ENCODE measurements at regions not wholly inside any gene's neighbourhood (a gene's known extent, or its start where the extent isn't known, plus 50 kb on each side); places are given as distances from the start of the nearest gene placed in this dataset.

GRCh38 chr20:39944861-39945260 is 744.2 kb downstream of the MAFB start:
- no peak overlapping the region for H3K9ac ChIP-seq (ENCODE audit: low read depth, low read length, poor library complexity, severe bottlenecking)

GRCh38 chr20:39943336-39943735 is 745.7 kb downstream of the MAFB start:
- Histone ChIP-seq H2AFZ (ENCODE audit: low read length) (no peak overlapping the region), H3K27me3 (ENCODE audit: insufficient read depth, low read length, poor library complexity, severe bottlenecking) (no peaks in the 10 kb centered on the region), H4K20me1 (ENCODE audit: insufficient read depth, low read length, poor library complexity, severe bottlenecking) (no peaks in the 10 kb centered on the region), H3K79me2 (ENCODE audit: insufficient read depth, low read length) (no peaks in the 10 kb centered on the region), H3K36me3 (ENCODE audit: insufficient read depth, low read length) (no peaks in the 10 kb centered on the region), H3K4me2 (ENCODE audit: low read depth, low read length, poor library complexity, severe bottlenecking) (no peak overlapping the region), H3K9me3 (ENCODE audit: insufficient read depth, low read depth, low read length) (no peaks in the 10 kb centered on the region), H3K4me3 (ENCODE audit: low read length, poor library complexity, severe bottlenecking) (no peak overlapping the region), H3K9me2 (replicated peaks; ENCODE audit: low read depth, low read length) (no peaks in the 10 kb centered on the region), H3K4me1 (ENCODE audit: insufficient read depth, low read length, poor library complexity, severe bottlenecking) (no peaks in the 10 kb centered on the region), H3K9ac (ENCODE audit: low read depth, low read length, poor library complexity, severe bottlenecking) (no peak overlapping the region), H3F3A (ENCODE audit: low read depth) (no peaks in the 10 kb centered on the region)
- no peak for TF ChIP-seq CTCF (conservative IDR thresholded peaks at IDR 0.05; ENCODE audit: low read length)
- TF ChIP-seq EZH2phosphoT487 (IDR thresholded peaks at IDR 0.05; ENCODE audit: borderline replicate concordance): no peak

More at GRCh38 chr20:39944861-39945260, 744.2 kb downstream of the MAFB start:
- Histone ChIP-seq H3F3A (ENCODE audit: low read depth) (no peaks in the 10 kb centered on the region), H3K27me3 (ENCODE audit: insufficient read depth, low read length, poor library complexity, severe bottlenecking) (no peaks in the 10 kb centered on the region), H3K9me2 (replicated peaks; ENCODE audit: low read depth, low read length) (no peaks in the 10 kb centered on the region), H3K4me1 (ENCODE audit: insufficient read depth, low read length, poor library complexity, severe bottlenecking) (no peaks in the 10 kb centered on the region), H3K79me2 (ENCODE audit: insufficient read depth, low read length) (no peaks in the 10 kb centered on the region), H2AFZ (ENCODE audit: low read length) (no peak overlapping the region), H3K9me3 (ENCODE audit: insufficient read depth, low read depth, low read length) (no peaks in the 10 kb centered on the region), H3K36me3 (ENCODE audit: insufficient read depth, low read length) (no peaks in the 10 kb centered on the region), H3K4me3 (ENCODE audit: low read length, poor library complexity, severe bottlenecking) (no peak overlapping the region), H4K20me1 (ENCODE audit: insufficient read depth, low read length, poor library complexity, severe bottlenecking) (no peaks in the 10 kb centered on the region), H3K4me2 (ENCODE audit: low read depth, low read length, poor library complexity, severe bottlenecking) (no peak overlapping the region)
- TF ChIP-seq CTCF (conservative IDR thresholded peaks at IDR 0.05; ENCODE audit: low read length) (no peak), EZH2phosphoT487 (IDR thresholded peaks at IDR 0.05; ENCODE audit: borderline replicate concordance) (no peak)

GRCh38 chr20:39941245-39941644 is 747.8 kb downstream of the MAFB start:
- Histone ChIP-seq H2AFZ (ENCODE audit: low read length) (no peak overlapping the region), H3K4me2 (ENCODE audit: low read depth, low read length, poor library complexity, severe bottlenecking) (no peak overlapping the region), H3K27me3 (ENCODE audit: insufficient read depth, low read length, poor library complexity, severe bottlenecking) (no peaks in the 10 kb centered on the region), H4K20me1 (ENCODE audit: insufficient read depth, low read length, poor library complexity, severe bottlenecking) (no peaks in the 10 kb centered on the region), H3K4me1 (ENCODE audit: insufficient read depth, low read length, poor library complexity, severe bottlenecking) (no peaks in the 10 kb centered on the region), H3K36me3 (ENCODE audit: insufficient read depth, low read length) (no peaks in the 10 kb centered on the region), H3F3A (ENCODE audit: low read depth) (no peaks in the 10 kb centered on the region), H3K4me3 (ENCODE audit: low read length, poor library complexity, severe bottlenecking) (no peak overlapping the region), H3K79me2 (ENCODE audit: insufficient read depth, low read length) (no peaks in the 10 kb centered on the region), H3K9me3 (ENCODE audit: insufficient read depth, low read depth, low read length) (no peaks in the 10 kb centered on the region), H3K9me2 (replicated peaks; ENCODE audit: low read depth, low read length) (no peaks in the 10 kb centered on the region), H3K9ac (ENCODE audit: low read depth, low read length, poor library complexity, severe bottlenecking) (no peak overlapping the region)
- TF ChIP-seq EZH2phosphoT487 (IDR thresholded peaks at IDR 0.05; ENCODE audit: borderline replicate concordance): no peak
- TF ChIP-seq CTCF (conservative IDR thresholded peaks at IDR 0.05; ENCODE audit: low read length): no peak
